OCI-LY1 (cell line): ENCODE measurements at regions not wholly inside any gene's neighbourhood (a gene's known extent, or its start where the extent isn't known, plus 50 kb on each side); places are given as distances from the start of the nearest gene placed in this dataset.

Experiments used
- EZH2 ChIP-seq: fragments of 200-600 bp; sonication (generic), shearing (Covaris generic); IDR thresholded peaks from 2 replicates; pipeline ENCODE4 v1.8.0; 2017; ENCODE audit warnings: borderline replicate concordance, mixed run types, mild to moderate bottlenecking, antibody characterized with exemption, low read length, moderate library complexity, mixed read lengths
- TF ChIP-seq, protein P1 (sequence below): fragments of 200-600 bp; sonication (generic), shearing (Covaris generic); IDR thresholded peaks from 2 replicates; pipeline ENCODE4 v1.5.1; 2017; ENCODE audit warnings: mild to moderate bottlenecking, antibody characterized with exemption, low read length, moderate library complexity, mixed read lengths

DNA sequence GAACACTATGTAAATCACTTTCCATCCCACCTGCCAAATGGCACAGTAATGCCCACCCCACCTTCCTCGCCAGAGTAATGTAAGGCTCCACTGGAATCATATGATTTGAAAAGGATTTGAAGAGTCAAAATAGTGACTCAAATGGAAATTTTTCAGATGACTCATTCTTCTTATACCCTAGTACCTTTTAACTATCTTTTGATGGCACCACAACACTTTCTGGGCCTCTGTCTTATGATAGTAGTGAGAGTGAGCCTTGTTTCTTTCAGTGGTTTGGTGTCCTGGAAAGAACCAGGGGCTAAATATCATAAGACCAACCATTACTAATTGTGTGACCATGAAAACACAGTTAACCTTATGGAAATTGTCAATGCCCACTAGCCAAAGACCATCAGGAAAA, 235.4 kb upstream of the SLC14A2 start:
- TF ChIP-seq, protein P1, sequence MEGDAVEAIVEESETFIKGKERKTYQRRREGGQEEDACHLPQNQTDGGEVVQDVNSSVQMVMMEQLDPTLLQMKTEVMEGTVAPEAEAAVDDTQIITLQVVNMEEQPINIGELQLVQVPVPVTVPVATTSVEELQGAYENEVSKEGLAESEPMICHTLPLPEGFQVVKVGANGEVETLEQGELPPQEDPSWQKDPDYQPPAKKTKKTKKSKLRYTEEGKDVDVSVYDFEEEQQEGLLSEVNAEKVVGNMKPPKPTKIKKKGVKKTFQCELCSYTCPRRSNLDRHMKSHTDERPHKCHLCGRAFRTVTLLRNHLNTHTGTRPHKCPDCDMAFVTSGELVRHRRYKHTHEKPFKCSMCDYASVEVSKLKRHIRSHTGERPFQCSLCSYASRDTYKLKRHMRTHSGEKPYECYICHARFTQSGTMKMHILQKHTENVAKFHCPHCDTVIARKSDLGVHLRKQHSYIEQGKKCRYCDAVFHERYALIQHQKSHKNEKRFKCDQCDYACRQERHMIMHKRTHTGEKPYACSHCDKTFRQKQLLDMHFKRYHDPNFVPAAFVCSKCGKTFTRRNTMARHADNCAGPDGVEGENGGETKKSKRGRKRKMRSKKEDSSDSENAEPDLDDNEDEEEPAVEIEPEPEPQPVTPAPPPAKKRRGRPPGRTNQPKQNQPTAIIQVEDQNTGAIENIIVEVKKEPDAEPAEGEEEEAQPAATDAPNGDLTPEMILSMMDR, result no peak
- no peak for TF ChIP-seq EZH2
